ENCODE measurements at regions not wholly inside any gene's neighbourhood (a gene's known extent, or its start where the extent isn't known, plus 50 kb on each side); places are given as distances from the start of the nearest gene placed in this dataset.
A peak's percentile ranks its signal among the peaks of the same experiment; 100 is the strongest.

GRCh38 chr18:26617151-26617554 is 68.8 kb upstream of the KCTD1 start:
- CTCF ChIA-PET = interaction anchor here (0.6 to 1.1 kb wide), 8 partner anchors 20 to 211 kb away, joined by 3 to 6 read pairs (median 4); no protein-coding TSS in a partner anchor
- BruUV-seq (replicated peaks) = no TSS peak

GRCh38 chr18:26614374-26614773 is 66.0 kb upstream of the KCTD1 start:
- no peak overlapping the region for H3K27ac Mint-ChIP-seq (ENCODE audit: unreplicated experiment)
- peaks cover 14% of the 10 kb centered on the region for H3K4me1 Mint-ChIP-seq (ENCODE audit: low read depth, unreplicated experiment)
- H3K27me3 Mint-ChIP-seq (ENCODE audit: unreplicated experiment) = no peaks in the 10 kb centered on the region
- TF ChIP-seq CTCF (IDR thresholded peaks at IDR 0.05; ENCODE audit: unreplicated experiment) = no peak
- no peak for DNase-seq
- no TSS peak for BruUV-seq (replicated peaks)
- intact Hi-C loops (cut with micrococcal nuclease; ENCODE audit: unreplicated experiment) = no loop called here
- H3K4me3 Mint-ChIP-seq (ENCODE audit: low read depth, unreplicated experiment) = no peak overlapping the region
- CTCF ChIA-PET = no interaction called here
- H3K36me3 Mint-ChIP-seq (ENCODE audit: insufficient read depth, unreplicated experiment) = no peaks in the 10 kb centered on the region
- no peaks in the 10 kb centered on the region for H3K9me3 Mint-ChIP-seq (ENCODE audit: low read depth, unreplicated experiment)

More at GRCh38 chr18:26617151-26617554, 68.8 kb upstream of the KCTD1 start:
- peaks cover 14% of the 10 kb centered on the region for H3K4me1 Mint-ChIP-seq (ENCODE audit: low read depth, unreplicated experiment)
- peak; percentile 12 for DNase-seq
- H3K36me3 Mint-ChIP-seq (ENCODE audit: insufficient read depth, unreplicated experiment) = no peaks in the 10 kb centered on the region
- H3K27ac Mint-ChIP-seq (ENCODE audit: unreplicated experiment) = no peak overlapping the region
- H3K27me3 Mint-ChIP-seq (ENCODE audit: unreplicated experiment) = no peaks in the 10 kb centered on the region
- no peak overlapping the region for H3K4me3 Mint-ChIP-seq (ENCODE audit: low read depth, unreplicated experiment)
- no peaks in the 10 kb centered on the region for H3K9me3 Mint-ChIP-seq (ENCODE audit: low read depth, unreplicated experiment)
- intact Hi-C loops (cut with micrococcal nuclease; ENCODE audit: unreplicated experiment) = no loop called here
- no peak for TF ChIP-seq CTCF (IDR thresholded peaks at IDR 0.05; ENCODE audit: unreplicated experiment)
